ENCODE measurements at regions not wholly inside any gene's neighbourhood (a gene's known extent, or its start where the extent isn't known, plus 50 kb on each side); places are given as distances from the start of the nearest gene placed in this dataset.

DNA sequence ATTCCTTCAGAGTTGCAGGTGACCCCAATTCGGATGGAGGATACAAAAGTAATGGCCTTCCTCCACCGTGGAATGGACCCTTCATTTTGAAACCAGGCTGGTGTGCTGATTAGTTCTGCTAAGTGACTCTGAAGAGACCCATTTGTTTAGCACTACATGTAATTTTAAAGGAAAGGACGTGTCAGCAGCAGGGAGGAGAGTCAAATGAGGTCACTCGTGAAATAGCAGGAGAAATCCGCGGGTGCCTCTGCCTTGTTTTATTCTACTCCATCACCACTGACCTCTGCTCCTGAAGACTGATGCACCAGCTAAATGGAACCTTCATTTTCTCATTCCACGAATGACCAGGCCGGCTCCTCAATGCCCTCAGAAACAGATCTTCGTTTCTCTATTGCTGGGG is 589.2 kb downstream of the CDH11 start:
- no peak for DNase-seq

DNA sequence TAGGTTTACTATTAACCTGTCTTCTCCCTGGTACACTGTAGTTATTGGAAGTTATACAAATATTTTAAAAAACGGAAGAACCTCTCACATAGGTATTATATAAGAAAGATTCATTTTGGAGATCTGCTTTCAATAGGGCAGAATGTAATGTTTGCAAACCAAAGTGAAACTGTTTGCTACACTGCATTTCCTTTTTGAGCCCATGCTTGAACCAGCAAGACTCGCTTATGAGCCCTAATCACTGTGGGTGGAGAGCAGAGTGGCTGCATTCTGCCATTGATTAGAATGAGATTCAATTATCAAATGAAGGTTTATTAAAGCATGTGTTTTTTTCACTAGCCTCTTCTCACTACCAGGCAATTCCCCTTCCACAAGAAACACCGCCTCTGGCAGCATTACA is 589.7 kb downstream of the CDH11 start:
- DNase-seq = no peak

DNA sequence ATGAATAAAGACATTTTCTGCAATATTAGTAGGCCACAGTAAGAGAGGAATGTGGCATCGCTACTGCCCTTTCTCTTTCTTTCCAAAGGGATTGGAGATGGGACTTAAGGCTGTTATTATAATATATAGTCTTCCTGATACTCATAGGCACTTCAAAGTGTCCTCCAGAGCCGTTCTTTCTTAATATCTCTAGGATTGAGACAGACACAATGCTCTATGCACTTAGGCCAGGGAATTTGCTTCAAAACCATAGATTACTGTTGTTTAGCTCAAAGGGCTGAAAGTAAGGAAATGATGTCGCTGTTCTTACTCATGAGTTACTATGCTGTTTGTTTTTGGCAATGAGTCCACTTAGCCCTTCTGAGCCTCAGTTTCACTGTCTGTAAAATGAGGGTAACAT is 590.5 kb downstream of the CDH11 start:
- no peak for DNase-seq

DNA sequence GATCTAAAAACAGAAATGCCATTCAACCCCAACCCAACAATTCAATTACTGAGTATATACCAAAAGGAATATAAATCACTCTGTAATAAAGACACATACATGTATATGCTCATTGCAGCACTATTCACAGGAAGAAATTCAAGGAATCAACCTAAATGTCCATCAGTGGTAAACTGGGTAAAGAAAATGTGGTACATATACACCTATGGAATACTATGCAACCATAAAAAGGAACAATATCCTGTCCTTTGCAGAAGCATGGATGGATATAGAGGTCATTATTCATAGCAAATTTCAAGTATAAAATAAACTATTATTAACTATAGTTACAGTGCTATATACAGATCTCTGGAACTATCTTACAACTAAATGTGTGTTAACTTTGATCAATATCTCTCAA is 599.3 kb downstream of the CDH11 start:
- no peak for DNase-seq

DNA sequence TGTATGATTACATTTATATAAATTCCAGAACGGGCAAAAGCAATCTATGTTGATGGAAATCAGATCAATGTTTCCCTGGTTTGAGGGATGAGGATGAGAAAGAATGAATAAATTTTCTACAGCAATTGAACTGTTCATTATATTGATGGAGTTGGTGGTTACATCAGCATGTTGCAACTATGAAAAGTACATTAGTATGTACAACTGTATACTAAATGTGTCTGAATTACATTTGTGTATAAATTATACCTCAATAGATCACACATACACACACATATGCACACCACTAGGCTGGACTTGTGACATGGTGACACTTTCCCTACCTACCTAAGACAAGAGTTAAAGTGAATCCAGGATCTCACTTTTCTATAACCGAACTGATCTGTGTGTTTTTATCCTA is 608.0 kb downstream of the CDH11 start:
- DNase-seq = no peak

DNA sequence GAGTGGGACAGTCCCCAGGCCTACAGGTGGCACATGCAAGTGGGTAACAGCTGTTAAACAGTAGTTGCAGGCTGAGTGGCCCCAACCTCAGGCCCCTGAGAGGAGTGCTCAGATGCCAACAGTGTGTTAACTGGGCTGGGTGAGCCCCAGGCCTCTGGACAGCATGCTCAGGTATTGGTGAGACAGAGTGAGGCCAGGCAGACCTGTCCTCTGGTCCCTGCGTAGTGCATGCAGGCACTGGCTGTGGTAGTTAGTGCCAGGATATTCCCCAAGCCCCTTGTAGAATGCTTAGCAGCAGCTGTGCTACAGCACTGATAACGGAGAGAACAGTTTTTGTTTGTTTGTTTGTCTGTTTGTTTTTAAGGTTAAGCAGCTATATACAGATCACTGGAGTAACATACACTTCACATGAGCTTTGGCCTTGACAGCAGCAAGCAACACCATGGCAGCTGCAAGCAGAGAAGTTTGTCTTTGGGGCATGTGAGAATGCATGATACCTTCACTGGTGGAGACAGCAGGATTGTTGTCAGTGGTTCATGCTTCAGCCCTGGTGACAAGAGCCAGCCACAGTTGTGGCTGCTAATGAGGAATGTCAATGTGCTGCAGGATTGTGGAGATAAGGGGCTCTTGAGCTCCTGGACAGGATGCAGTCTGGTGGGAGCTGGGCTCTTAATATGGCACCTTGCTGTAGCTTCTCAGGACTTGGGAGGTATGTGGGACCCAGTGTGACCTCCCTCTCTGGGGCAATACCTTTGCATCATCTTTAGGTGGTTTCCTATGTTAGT is 614.4 kb downstream of the CDH11 start:
- no peak for DNase-seq

DNA sequence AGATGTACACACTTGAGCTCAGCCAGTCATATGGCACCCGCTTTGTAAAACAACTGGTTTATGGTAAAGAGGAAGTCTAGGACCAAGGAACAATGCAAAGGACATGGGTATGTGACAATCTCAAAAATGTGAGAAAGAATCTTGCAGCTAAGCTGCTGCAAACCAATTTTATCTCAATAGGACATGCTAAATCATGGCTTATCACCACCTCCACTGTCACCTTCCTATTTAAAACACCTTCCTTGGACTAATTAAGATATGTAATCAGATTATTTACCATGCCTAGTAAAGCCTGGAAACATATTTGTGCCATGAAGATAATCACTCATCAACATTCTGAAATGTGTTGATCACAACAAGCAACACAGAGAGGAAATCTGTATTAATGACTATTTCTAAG is 622.7 kb downstream of the CDH11 start:
- no peak for DNase-seq

DNA sequence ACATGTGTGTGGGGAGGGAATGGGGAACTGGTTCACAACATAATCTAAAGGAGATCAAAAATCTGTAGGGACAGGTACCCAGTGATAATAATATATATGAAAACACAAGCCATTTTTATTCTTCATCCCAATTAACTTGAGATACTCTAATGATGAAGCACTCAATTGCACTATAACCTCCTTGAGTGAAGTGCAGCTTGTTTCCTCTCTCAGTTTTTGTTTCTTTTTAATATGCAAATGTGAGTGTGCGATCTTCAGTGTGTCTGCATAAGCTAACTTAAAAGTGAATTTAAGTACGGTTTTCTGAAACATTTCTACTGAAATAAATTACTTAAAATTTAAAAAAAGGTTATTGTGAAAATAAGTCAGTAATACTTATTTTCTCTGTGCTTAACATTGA is 623.5 kb downstream of the CDH11 start:
- no peak for DNase-seq

DNA sequence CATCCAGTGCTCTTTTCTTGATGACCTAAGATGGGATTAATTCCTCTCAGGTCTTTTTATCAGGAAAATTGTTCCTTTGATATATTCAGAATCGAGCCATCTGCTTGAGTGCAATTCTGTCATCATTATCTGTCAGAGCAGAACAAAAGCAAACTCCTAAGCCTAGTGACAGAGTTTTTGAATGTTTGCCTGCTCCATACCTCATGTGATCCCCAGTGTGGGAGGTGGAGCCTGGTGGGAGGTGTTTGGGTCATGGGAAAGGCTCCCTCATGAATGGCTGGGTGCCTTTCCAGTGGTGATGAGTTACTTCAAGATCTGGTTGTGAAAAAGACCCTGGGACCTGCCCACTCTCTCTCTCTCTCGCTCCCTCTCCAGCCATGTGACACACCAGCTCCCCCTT is 628.2 kb downstream of the CDH11 start:
- DNase-seq = no peak

DNA sequence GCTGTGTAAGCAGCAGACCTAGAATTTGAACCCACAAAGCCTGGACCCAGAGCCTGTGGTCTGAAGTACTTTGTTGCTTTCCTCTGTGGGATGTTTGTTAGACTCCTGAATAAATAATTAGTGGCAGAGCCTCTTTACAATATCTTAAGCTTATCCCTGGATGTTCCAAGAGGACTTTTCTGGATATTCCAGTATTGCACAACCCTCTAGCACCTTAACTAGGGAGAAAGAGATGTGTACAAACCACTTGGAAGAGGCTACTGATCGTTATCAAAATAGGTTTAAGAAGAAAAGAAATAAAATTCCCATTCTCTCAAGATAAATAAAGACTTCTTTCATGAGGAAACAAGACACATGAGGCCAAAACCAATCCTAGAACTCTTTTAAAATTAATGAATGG is 632.4 kb downstream of the CDH11 start:
- DNase-seq = no peak

DNA sequence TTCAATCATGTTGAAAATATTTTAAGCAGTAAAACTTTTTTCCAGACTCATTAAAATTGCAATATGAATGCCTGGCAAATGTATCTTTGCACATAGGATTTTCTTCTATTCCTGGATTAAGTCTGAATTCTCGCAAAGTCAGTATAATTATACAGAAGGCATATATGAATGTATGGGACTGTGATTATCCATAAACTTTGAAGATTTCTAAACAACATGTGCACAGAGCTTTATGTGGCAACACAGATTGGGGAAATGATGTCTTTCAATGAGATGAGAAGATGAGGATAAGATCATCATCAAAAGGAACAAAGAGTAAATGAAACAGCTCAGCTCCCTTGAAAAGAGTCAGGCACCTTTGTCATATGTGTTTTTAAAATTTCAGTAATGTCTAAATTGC is 635.3 kb downstream of the CDH11 start:
- no peak for DNase-seq

DNA sequence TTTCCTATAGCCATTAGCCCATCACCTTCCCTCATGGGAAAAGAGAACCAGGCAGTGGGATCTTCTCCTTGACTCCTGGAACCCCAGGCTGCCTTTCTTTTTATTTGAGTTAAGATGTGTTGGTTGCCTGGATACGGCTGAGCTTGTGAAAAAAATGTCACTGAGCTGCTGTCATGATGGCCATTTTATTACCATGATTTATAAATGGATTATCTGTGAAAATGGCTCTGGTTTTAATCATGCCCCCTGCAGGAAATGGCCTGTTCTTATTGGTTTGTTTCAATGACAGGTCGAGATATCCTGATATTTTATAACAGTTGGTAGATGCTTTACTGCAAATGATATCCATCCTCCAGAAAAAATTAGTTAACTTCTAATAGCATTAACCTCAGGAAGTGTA is 640.4 kb downstream of the CDH11 start:
- DNase-seq = no peak

DNA sequence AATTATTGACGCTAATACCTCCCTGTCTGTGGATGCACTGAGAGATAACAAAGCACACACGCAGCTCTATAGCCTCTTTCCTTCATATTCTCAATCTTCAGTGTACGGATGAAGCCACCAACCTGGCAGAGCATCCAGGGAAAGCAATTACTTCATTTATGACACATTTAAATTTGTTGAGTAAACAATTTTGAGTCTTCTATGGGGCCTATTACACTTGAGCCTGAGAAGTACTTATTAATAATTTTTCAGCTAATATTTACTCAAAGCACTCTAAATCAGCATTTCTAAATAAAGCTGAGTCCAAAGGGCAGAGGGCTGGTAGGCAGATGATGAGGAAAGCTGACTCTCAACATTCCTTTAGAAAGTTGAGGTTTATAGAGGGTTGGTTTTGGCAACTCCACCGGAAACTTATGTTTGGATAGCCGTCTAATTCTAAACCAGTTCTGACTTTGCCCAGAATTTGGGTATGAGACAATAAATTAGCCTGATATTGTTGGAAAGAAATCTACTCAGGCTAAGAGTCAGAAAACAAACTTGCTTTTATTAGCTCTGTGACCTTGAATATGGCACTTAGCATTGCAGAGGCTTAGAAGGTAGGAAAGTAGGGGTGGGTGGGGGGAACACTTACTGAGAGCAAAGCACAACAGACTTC is 643.5 kb downstream of the CDH11 start:
- no peak for DNase-seq

DNA sequence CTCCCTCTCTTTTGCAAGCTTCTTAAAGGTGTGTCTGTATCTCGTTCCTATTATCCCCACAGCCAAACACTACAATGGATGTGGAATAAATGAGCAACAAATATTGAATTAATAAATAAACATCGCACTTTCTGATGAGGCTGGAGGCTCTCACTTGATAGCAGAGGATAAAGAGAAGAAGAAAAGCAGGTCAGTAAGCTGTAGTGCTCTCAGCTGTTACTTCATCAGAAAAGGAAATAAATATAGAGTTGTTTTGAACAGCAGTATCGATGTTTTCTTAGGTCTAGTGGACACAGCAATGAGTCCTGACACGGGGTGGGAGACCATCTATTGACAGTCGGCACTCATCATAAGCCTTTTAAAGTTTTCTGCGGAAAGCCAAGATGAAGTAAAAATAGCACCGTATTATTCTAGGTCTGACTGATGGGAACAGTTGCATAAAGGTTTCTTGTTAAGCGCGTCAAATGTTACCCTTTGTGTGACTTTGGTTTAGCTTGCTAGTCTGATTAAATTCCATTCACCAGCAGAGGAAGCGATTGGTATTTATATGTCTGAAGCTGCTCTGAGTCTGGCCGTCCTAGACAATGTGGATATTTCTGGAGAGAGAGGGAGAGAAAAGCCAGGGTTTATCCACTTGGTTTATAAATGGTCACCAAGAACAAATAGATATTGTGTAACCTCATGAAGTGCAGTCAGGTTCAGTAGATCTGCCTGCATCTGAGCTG is 646.1 kb downstream of the CDH11 start:
- DNase-seq = no peak

DNA sequence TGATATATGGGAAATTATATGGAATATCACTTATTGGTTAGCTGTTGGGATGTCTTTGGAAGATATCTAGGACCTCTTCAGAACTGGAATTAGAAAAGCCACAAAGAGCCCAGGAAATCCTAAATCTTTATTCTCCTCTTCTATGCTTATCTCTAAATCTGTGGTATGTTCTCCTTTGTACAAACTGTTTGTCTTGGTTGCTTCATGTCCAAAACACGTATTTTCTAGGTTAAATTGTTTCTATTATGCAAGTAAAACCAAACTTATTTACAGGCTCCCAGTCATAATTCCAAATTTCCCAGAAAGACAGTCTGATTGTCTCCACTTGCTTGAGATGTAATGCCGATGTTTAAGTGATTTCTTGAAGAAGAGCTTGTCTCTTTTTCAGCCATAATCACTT is 650.9 kb downstream of the CDH11 start:
- DNase-seq = no peak

DNA sequence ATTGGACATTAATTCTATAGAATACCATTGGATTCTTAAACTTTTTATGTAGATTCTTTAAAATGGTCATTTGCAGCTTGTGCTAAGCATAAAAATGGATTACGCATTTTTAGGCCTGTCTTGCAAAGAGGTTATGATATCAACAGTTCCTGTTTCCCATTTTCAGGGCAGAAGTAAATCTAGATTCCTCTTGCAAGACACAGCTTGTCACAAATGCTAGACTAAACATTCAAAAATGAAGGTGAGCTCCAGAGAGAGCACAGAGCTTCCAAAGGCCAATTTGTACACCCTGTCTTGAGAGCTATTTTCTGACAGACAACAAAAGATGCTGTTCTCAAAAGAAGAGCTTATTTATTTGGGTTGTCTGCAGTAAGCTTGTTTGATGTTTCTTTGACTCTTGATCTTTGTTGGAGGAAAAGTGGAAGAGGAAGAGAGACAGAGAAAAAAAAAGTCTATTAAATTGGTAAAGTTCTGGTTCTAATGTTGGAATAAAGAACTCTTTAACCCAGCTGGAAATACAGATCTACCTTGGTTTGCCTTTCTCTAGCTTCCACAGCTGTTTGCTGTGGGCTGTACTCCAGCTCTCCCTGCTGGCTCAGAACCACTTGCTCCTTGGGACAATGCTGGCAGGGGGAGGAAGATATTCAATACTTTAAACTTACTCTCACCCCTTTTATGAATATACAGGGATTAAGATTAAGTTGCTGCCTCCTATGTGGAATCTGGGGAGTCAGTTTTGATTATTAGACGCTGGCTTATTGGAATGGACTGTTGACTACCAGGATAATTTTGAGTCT is 651.8 kb downstream of the CDH11 start:
- DNase-seq = no peak

DNA sequence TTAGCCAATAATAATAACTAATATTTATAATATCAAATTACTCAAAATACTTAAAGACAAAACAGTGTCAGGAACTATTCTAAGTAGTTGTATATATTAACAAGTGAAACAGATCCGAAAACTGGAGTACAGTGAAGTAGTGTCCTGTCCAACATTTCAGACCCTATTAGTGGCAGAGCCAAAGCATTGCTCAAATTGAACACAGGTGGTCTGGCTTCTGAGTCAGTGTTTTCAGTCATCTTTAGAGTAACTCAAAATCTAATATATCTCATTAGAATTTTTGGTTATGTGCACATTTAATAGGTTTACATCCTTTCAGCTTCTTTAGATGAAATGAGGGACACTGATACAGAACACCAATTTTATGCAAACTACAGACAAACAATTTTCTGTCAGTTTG is 652.5 kb downstream of the CDH11 start:
- DNase-seq = no peak

DNA sequence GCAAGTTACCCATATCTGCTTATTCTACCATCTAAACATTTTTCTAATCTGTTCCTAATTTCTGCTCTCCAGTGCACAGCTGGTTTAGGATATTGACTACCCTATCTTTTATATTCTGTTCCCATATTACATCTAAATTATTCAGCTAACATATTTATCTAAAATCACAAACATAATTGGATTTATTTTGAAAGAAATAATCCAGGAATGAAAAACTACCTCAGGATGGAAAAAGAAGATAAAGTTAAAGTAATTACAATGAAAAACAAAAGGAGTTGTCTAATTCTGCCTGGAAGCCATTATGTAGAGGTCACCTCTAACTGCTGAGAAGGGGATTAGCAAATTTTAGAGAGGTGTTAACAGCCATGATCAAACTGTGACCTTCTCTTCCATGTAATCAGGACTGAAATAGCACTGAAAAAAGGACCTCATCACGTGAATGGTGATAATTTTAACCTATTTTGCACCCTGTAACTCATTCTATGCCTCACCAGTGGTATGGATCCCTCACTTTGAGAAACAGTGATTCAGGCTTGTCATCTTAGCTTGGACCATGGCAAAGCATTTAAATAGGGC is 653.3 kb downstream of the CDH11 start:
- no peak for DNase-seq

DNA sequence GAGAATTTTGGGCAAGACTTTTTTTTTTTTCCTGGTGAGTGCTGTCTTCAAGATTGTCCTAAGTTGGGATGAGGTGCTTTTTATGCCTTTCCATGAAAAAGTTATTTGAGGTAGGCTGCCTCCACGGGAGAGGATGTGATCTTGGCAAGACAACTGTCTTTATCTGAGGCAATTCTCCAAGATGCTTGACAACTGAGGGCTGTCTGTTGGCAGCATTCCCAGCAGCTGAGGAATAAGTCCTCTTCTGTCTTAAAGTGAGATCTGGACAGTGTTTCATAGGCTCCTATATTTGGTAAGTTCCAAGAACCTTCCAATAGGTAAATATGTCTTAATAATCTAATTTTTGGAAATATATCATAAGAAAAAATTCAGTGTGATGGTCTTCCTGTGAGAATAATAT is 662.0 kb downstream of the CDH11 start:
- DNase-seq = no peak

DNA sequence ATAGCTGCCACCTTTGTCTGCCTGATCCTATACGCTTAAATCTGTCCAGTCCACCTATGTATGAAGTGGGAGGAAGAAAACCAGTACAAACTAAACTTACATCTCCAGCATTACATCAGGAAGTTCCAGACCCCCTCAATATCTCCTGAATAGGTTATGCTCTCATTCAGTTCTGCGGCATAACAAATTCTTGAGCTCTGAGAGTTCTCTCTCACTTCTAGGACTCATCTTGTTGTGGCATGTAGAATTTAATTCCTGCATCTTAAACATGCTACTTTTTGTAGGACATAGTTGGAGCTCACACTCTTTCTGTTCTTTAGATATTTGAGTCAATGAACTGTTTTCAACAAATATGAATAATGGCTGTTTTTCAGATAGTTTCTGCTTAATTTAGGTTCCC is 662.5 kb downstream of the CDH11 start:
- no peak for DNase-seq

DNA sequence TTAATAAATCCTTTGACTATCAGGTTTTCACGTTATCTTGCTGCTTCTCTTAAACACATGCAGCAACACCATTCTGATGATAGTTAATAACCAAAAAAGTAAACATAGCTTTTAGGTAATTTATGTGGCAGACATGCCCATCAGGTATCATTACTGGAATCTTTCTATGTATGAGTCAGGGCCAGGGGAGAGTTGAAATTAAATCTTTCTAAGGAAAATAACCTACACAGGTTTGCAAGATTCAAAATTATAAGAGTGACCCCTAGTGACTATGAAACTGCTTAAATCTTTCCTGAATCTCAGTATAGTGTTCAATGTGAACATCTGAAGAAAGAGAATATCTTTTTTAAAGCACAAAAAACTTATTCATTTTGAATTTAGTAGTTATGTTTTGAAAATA is 666.6 kb downstream of the CDH11 start:
- no peak for DNase-seq

DNA sequence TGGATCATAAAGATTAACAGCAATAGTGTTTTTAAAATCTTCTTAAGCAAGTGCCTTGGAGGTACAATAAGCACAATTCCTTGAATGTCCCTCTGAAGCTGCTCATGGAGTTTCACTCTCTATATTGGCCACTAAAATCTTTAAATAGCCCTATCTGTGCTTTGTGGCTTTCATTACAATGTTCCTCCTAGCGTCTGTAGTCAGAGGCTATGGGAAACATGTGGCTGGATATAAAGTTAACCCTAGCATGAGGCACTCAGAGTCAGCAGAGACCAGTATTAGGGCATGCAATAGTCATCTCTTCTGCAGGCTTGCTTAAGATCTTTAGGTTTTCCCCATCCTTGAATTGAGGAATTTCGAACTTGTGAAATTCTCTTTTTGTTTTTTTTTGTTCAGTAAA is 668.2 kb downstream of the CDH11 start:
- DNase-seq = no peak

DNA sequence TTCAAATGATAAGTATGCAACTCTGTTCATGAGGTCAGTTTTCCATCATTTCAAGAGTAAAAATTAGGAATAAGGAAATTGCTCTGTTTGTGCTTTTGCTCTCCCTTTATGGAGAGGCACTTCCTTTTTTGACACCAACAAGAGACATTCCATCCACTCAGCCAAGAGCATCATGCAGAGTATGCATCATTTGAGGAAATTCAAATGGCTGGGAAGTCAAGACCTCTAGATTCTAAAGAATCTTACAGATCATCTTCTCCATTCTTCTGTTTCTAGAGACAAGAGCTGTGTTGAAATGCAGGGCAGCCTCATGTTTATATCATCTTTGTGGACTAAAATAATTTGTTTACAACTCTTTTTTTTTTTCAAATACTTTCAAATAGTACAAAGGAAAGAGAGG is 669.4 kb downstream of the CDH11 start:
- DNase-seq = no peak

All from NCI-H526 treated with DMSO at 0.1 percent for 48 hours (cell line).